Limb (tissue), 2 donors: ENCODE measurements at regions not wholly inside any gene's neighbourhood (a gene's known extent, or its start where the extent isn't known, plus 50 kb on each side); places are given as distances from the start of the nearest gene placed in this dataset.

Source experiments
- DNase-seq, 2 donors: peaks; one replicate each; pipeline ENCODE4 v3.0.0-alpha.2; 2016; ENCODE audit errors: extremely low spot score in 2 of 2

DNA sequence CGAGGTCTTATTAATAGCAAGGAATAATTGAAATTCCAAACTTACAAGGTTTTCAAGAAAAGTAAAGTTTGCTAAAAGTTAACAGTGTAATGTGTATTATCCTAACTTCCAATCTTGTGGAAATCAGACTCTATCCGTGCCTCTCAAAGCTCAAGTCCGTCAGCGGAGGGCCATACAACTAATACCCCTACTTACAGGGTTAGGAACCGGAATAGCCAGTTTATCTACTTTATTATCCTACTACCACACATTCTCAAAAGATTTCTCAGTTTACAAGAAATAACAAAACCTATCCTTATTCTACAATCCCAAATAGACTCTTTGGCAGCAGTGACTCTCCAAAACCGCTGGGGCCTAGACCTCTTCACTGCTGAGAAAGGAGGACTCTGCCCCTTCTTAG, 457.8 kb downstream of the PTPRC start:
- no peak for DNase-seq

GRCh38 chr1:199098468-199098867, 459.6 kb downstream of the PTPRC start:
- no peak for DNase-seq

- no peak for DNase-seq
These were observed 462.3 kb downstream of the PTPRC start for GRCh38 chr1:199101139-199101538.

GRCh38 chr1:199101635-199102034, 462.8 kb downstream of the PTPRC start:
- no peak for DNase-seq

DNA sequence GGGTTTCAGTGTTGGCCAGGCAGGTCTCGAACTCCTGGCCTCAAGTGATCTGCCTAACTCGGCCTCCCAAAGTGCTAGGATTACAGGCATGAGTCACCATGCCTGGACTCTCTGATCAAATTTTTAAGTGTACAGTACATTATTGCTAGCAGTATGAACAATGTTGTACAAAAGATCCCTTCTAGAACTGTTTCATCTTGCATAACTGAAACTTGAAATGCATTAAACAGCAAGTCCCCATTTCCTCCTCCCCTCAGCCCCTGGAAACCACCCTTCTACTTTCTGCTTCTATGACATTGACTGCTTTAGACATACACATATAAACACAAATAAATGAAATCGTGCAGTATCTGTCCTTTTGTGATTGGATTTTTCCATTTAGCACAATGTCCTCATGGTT, 463.4 kb downstream of the PTPRC start:
- DNase-seq, result no peak

DNA sequence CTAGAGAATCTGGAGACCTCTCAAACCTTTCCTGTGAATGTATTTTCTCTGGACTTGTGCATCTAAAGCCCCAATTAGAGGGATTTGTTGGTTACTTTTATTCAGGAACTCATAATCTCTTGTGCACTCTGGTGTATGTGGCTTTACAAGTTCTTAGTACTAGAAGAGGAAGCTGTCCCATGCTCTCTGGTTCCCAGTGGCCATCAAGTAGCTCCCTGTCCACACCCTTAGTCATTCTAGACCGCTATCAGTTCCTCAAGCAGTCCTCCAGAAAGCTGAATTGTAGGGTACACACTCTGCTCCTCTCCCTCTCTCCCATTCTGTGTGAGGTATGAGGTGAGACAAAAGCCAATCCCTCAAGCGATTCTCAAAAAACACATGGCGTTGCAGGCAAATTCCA, 470.3 kb downstream of the PTPRC start:
- DNase-seq, result no peak

DNA sequence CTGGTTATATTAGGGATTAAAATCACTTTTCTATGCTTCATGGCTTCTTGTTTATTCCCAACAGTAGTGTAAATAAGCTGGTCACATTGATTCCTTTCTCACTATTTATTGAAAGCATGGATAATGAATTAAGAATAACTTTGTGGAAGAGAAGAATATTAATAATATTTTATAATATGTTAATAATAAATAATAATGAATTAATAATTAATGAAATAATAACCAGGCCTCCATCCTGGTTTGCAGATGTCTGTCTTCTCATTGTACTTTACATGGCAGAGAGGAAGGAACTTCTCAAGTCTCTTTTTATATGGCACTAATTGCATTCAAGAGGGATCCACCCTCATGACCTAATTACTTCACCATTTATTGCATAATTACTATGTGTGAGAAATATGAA, 473.5 kb downstream of the PTPRC start:
- no peak for DNase-seq

DNA sequence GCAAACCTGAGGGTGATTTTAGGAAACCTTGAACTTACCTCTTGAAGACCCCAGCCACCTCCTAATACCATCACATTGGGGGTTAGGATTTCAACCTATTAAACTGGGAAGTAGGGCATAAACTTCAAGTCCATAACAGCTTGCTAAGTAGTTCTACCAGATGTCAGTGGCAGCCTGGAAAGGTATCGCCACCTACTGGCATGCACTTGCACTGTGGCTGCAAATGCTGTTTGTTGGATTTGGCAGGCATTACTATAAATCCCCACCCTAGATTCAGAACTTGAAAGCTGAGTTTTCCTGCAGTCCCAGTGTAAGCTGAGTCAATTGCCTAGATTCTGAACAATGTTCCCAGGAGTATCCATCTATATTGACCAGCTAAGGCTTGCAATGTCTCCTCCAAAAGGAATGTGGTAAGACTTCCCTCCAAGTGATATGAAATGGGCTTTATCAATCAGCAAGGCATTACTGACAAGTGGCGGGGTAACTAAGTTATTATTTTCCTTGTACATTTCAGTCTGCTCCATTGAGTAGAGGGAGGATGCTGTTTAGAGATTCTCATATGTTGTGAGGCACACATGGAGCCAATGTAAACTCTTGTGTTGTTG, 474.5 kb downstream of the PTPRC start:
- peak; percentile 13 to 36 for DNase-seq

- no peak for DNase-seq
These were observed 477.6 kb downstream of the PTPRC start for GRCh38 chr1:199116488-199116887.

DNA sequence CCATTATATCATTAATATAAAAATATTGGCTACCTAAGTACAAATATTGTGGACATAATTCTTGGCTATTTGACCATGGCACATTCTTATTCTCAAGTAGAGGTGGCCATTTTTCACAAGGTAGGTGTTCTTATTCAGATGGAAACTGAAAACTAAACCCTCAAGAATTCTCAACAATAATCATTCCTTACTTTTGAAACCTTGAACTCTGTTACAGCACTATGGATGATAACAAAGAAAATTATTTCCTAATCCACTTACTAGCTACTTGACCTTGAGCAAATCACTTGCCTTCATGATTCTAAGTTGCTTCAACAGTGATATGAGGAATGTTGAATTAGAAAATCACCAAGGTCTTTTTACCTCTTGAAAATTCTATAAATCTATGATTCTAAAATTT, 482.2 kb downstream of the PTPRC start:
- DNase-seq, result no peak

GRCh38 chr1:199122085-199122484, 483.2 kb downstream of the PTPRC start:
- no peak for DNase-seq

DNA sequence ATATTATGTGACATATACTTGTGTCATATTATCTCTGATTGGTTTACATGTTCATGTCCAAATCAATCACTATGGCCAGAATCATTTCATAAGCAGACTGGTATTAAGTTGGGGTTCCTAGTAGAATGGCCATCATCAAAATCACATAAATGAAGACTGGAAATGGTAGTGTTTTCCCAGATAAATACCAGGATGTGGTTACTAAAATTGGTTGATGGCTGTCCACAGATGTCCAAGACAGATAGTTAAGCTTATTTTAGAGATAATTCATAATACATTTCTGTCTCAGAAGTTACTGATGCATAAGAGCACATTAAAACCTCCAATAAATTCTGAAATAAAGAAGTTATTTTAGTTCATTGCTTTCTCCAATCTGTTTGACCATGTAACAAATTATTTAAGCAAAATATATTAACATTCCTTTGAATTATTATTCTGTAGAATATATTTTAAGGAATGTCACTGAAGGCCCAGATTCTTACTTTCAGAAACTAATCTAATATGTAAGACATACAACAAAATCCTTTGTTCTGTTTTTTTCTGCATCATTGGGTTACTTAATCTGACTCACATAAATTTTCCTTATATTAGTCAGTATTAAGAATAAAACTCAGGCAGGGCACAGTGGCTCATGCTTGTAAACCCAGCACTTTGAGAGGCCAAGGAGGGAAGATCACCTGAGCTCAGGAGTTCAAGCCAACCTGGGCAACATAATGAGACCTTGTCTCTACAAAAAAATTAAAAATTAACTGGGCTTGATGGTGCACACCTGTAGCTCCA, 483.9 kb downstream of the PTPRC start:
- DNase-seq, result no peak

DNA sequence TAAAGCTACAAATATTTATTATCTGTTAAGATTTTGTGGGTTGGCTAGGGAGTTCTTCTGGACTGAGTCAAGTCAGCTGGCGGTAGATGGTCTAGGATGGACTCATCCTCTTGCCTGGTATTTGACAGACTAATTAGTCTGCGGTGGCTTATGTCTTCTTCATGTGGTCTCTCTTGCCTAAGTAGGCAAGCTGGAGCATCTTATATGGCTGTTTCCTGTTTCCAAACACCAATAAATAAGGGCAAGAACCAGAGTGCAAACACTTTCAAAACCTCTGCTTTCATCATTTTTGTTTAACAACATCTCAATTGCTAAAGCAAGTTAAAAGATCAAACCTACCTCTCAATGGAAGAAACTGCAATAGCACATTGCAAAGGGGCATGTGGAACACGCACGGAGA, 484.8 kb downstream of the PTPRC start:
- no peak for DNase-seq

DNA sequence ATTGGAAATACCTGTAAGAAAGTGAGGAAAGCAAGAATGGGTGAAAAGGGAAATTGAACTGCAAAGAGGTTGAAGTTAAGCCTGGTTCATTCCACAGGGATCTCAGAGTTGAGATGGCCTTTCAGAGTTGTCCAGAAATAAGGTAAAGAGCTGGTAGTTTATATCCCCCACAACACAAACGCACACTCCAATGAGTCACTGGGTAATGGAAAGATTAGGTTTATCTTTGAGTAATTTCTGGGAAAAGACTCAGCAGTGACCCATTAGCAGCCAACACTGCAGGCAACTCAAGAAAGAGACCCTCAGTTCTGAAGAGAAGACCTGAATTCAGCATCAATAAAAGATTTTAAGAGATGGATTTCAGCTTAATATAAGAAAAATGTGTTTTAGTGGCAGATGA, 485.5 kb downstream of the PTPRC start:
- DNase-seq, result no peak

GRCh38 chr1:199129247-199129646, 490.4 kb downstream of the PTPRC start:
- DNase-seq, result no peak

DNA sequence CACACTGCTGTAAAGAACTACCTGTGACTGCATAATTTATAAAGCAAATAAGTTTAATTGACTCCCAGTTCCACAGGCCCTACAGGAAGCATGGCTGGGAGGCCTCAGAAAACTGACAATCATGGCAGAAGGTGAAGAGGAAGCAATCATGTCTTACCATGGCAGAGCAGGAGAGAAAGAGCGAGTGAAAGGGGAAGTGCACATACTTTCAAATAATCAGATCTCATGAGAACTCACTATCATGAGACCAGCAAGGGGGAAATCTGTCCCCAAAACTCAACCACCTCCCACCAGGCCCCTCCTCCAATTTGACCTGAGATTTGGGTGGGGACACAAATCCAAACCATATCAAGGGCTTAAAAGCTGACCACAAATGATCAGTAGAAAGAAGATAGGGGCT, 493.2 kb downstream of the PTPRC start:
- no peak for DNase-seq

GRCh38 chr1:199135901-199136300, 497.1 kb downstream of the PTPRC start:
- no peak for DNase-seq

- no peak for DNase-seq
These were observed 499.2 kb downstream of the PTPRC start for GRCh38 chr1:199138061-199138460.

DNA sequence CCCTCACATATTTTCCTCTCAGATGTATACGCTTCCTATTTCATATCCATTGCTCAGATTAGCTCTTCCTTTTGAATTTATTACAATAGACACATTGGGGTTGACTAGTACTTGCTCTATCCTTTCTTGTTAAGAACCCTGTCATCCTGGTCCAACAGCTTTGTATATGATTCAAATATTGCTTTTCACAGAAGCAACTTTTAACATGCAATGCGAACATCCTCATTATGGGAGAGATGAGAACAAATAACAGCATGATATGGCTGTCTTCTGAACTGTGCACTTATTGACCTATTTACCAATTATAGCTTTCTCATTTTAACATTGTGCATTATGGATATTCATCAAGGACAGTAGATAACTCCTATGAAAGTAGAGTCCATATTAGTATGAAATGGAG, 510.8 kb downstream of the PTPRC start:
- DNase-seq, result no peak

DNA sequence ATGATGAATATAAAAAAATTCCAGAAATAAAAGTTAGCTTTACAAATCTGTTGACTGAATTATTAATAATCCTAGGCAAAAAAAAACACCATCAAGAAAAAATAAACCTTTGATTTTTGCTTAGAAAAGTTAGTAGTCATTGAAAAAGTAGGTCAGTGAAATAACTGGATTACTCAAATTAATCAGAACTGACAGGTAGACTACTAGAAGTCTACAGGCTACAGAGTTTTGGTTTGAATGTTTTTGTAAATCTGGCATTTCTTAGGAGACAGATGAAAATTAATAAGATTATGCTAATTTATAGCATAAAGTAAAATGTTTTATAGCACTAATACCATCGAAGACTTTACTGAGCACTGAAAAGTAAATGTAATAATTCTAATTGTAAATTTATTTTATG, 511.9 kb downstream of the PTPRC start:
- no peak for DNase-seq

DNA sequence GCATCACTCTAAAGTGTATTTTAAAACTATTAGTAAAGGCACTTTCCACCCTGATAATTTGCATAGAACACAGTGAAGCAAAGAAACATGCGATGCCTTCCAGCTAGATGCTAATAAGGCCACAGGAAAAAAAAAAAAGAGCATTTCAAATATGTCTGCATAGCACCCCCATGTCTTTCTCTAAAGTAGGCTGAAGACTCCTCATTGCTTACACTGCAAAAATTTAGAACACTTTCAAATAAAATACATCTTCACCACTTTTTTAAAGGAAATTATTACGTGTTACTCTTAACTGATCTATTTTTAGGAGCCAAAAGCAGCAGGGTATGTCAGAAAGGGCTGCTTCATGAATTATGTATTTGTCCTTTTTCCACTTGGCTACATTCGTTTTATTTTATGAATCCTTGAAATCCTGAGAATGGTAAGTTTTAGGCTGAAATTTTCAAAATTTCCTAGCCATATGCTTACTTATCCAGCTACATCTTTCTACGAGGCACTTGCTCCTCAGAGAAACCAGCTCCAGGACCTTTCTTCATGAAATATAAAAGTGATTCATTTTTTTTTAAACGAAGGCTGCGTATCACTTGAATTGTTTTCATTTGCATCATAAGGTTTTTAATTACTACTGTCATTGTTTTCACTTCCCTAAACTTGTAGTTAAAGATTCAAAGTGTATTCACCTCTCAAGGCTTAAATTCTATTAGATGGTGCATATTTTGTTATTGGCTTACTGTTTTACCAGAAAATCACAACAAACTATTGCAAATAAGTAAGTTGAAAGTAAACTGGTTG, 513.0 kb downstream of the PTPRC start:
- no peak for DNase-seq

DNA sequence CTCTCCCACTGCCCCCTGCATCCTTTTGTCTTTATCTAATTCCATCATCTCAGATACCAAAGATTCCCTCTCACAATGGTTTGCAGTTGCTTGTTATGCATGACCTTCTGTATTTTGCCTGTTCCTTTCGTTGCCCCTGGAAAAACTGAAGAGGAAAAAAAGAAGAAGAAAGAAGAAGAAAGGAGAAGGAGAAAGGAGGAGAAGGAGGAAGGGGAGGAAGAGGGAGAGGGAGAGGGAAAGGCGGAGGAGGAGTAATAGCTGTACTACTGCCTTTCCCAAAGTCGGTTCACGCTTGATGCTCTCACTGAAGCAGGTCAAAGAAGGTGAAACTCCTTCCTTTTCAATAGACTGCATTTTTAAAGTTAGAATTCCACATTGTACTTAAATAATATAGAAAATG, 513.8 kb downstream of the PTPRC start:
- DNase-seq, result no peak
